DND-41 (cell line): ENCODE measurements at regions not wholly inside any gene's neighbourhood (a gene's known extent, or its start where the extent isn't known, plus 50 kb on each side); places are given as distances from the start of the nearest gene placed in this dataset.

ENCODE experiments used
- ATAC-seq: fragments of 200-7000 bp; cut with Tn5 transposase; 3 replicates; pipeline ENCODE4 v1.9.1; 2021; ENCODE audit warnings: low read depth; ENCODE audit not compliant: insufficient read depth
- DNase-seq: peaks from one replicate; pipeline ENCODE4 v3.0.0-alpha.2; 2020
- H2AFZ ChIP-seq: 2 replicates; pipeline ENCODE4 v1.6.0; 2012; ENCODE audit warnings: low read depth, low read length
- H3K27ac ChIP-seq: 2 replicates; pipeline ENCODE4 v1.5.1; 2012; ENCODE audit warnings: low read length, inconsistent platforms
- H3K27me3 ChIP-seq: fragments of 200-600 bp; sonication (generic); 2 replicates; pipeline ENCODE4 v1.6.0; 2012; ENCODE audit warnings: low read length, mild to moderate bottlenecking, inconsistent platforms; ENCODE audit not compliant: insufficient read depth, poor library complexity
- H3K36me3 ChIP-seq: 2 replicates; pipeline ENCODE4 v1.5.1; 2012; ENCODE audit warnings: low read length, inconsistent platforms; ENCODE audit not compliant: insufficient read depth
- H3K4me1 ChIP-seq: 2 replicates; pipeline ENCODE4 v1.5.1; 2012; ENCODE audit warnings: mild to moderate bottlenecking, low read length; ENCODE audit not compliant: insufficient read depth
- H3K4me2 ChIP-seq: 2 replicates; pipeline ENCODE4 v1.6.0; 2012; ENCODE audit warnings: mild to moderate bottlenecking, moderate library complexity, low read length, inconsistent platforms; ENCODE audit not compliant: insufficient read depth
- H3K4me3 ChIP-seq, 2 experiments: fragments of 200-600 bp in 1 of 2; shearing (Covaris generic) in 1 of 2; 2 replicates each; pipeline ENCODE4 v1.5.1; 2012 to 2016; ENCODE audit warnings: inconsistent platforms in 2 of 2, low read length in 2 of 2, mild to moderate bottlenecking in 2 of 2, low read depth in 1 of 2, moderate library complexity in 1 of 2
- H3K79me2 ChIP-seq: 2 replicates; pipeline ENCODE4 v1.6.0; 2012; ENCODE audit warnings: low read length, inconsistent platforms; ENCODE audit not compliant: insufficient read depth
- H3K9ac ChIP-seq: 2 replicates; pipeline ENCODE4 v1.6.0; 2012; ENCODE audit warnings: low read depth, mild to moderate bottlenecking, inconsistent platforms, low read length, moderate library complexity
- H3K9me3 ChIP-seq: 2 replicates; pipeline ENCODE4 v1.5.1; 2012; ENCODE audit warnings: low read length, moderate library complexity, mild to moderate bottlenecking, inconsistent platforms; ENCODE audit not compliant: insufficient read depth, severe bottlenecking
- H4K20me1 ChIP-seq: 2 replicates; pipeline ENCODE4 v1.6.0; 2012; ENCODE audit warnings: low read length; ENCODE audit not compliant: insufficient read depth
- EZH2 ChIP-seq: IDR thresholded peaks from 3 replicates; pipeline ENCODE4 v1.6.1; 2012; ENCODE audit warnings: borderline replicate concordance, low read depth, mild to moderate bottlenecking, moderate library complexity, low read length, inconsistent platforms; ENCODE audit not compliant: severe bottlenecking
- TF ChIP-seq, protein P1 (sequence below): IDR thresholded peaks from 2 replicates; pipeline ENCODE4 v1.5.1; 2012; ENCODE audit warnings: borderline replicate concordance, low read length, moderate library complexity, mild to moderate bottlenecking; ENCODE audit not compliant: poor library complexity, severe bottlenecking; ENCODE audit errors: extremely low read depth

DNA sequence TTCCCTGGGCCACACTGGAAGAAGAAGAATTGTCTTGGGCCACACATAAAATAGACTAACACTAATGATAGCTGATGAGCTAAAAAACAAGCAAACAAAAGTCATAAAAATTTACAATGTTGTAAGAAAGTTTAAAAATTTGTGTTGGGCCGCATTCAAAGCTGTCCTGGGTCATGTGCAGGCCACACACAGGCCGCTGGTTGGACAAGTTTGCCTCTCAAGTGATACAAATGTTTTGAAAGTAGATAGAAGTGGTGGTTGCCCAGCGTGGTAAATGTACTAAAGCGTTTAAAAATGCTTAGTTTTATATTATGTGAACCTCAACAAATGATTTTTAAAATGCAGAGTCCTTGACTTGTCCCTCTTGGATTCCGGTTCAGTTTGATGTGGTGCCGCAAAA lies 94.9 kb upstream of the TBCA start:
- Histone ChIP-seq H4K20me1 (no peaks in the 10 kb centered on the region), H3K9me3 (no peaks in the 10 kb centered on the region), H3K4me2 (no peak overlapping the region), H3K4me1 (no peaks in the 10 kb centered on the region), H3K36me3 (no peaks in the 10 kb centered on the region), H3K4me3 (no peak overlapping the region), H3K79me2 (no peaks in the 10 kb centered on the region), H2AFZ (no peak overlapping the region), H3K9ac (no peak overlapping the region), H3K27me3 (no peaks in the 10 kb centered on the region), H3K27ac (no peak overlapping the region)
- TF ChIP-seq, protein P1, sequence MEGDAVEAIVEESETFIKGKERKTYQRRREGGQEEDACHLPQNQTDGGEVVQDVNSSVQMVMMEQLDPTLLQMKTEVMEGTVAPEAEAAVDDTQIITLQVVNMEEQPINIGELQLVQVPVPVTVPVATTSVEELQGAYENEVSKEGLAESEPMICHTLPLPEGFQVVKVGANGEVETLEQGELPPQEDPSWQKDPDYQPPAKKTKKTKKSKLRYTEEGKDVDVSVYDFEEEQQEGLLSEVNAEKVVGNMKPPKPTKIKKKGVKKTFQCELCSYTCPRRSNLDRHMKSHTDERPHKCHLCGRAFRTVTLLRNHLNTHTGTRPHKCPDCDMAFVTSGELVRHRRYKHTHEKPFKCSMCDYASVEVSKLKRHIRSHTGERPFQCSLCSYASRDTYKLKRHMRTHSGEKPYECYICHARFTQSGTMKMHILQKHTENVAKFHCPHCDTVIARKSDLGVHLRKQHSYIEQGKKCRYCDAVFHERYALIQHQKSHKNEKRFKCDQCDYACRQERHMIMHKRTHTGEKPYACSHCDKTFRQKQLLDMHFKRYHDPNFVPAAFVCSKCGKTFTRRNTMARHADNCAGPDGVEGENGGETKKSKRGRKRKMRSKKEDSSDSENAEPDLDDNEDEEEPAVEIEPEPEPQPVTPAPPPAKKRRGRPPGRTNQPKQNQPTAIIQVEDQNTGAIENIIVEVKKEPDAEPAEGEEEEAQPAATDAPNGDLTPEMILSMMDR, result no peak
- TF ChIP-seq EZH2, result no peak
- ATAC-seq, result no peak
- DNase-seq, result no peak

DNA sequence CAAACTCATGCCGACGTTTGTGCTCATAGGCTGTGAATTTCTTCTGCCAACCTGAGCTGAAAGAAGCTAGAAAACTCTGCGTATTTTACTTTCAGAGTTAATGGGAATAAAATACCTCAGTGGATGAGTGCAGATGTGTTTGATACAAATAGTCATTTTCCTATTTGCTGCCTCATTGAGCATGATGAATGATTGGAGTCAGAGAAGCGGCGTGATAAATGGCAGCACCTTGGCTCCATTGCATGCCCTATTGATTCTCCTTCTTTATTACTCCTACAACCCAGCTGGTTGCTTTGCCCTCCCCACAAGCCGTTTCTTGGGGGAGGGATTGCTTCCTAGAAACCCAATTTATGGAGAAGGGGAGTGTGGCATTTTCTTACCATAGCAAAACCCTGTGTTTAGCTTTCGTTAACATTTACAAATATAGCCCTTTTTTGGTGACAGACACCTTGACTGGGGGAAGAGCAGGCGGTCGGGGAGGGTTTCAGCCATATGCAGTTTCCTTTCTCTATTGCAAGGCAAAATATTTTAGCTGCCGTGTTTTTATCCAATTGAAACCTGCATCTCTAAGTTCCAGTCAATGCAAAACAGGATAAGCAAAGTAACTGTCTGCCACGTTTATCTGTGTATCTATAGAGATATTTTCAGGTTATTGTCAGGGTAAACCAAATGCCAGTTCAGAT lies 93.1 kb upstream of the TBCA start:
- Histone ChIP-seq H4K20me1 (no peaks in the 10 kb centered on the region), H3K27ac (no peak overlapping the region), H3K27me3 (no peaks in the 10 kb centered on the region), H3K4me1 (no peaks in the 10 kb centered on the region), H3K4me3 (no peak overlapping the region), H3K4me2 (no peak overlapping the region), H3K79me2 (no peaks in the 10 kb centered on the region), H3K36me3 (no peaks in the 10 kb centered on the region), H2AFZ (no peak overlapping the region), H3K9ac (no peak overlapping the region), H3K9me3 (no peaks in the 10 kb centered on the region)
- no peak for TF ChIP-seq EZH2
- TF ChIP-seq, protein P1, result no peak
- ATAC-seq (no peak), DNase-seq (no peak)

DNA sequence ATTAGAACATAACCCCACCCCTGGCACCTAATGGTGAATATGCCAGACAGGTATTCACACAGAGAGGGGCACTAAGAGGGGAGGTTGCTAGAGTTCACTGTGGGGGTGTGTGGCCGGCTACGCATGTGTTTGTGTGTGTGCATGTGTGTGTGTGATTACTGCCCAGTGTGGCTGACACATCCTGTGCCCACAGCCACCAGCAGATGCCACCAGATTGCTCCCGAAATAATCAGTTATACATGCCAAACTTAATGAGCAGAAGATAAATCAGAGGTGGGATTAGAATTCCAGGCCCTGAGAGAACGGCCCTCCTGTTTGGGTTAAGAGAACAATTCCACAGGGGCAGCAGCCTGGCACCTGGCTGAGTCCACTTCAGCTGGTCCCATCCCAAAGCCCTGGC lies 91.8 kb upstream of the TBCA start:
- no peaks in the 10 kb centered on the region for H3K36me3 ChIP-seq
- H4K20me1 ChIP-seq, result no peaks in the 10 kb centered on the region
- no peaks in the 10 kb centered on the region for H3K27me3 ChIP-seq
- no peaks in the 10 kb centered on the region for H3K9me3 ChIP-seq
- H3K9ac ChIP-seq, result no peak overlapping the region
- ATAC-seq (no peak), DNase-seq (no peak)
- H3K4me2 ChIP-seq, result no peak overlapping the region
- H3K4me1 ChIP-seq, result no peaks in the 10 kb centered on the region
- no peaks in the 10 kb centered on the region for H3K79me2 ChIP-seq
- H3K4me3 ChIP-seq, result no peak overlapping the region
- TF ChIP-seq, protein P1, result no peak
- no peak for TF ChIP-seq EZH2
- no peak overlapping the region for H2AFZ ChIP-seq
- H3K27ac ChIP-seq, result no peak overlapping the region
